Loucy (cell line): ENCODE measurements at regions not wholly inside any gene's neighbourhood (a gene's known extent, or its start where the extent isn't known, plus 50 kb on each side); places are given as distances from the start of the nearest gene placed in this dataset.

Experiments used
- CTCF ChIP-seq: fragments of 200-600 bp; sonication (generic); conservative IDR thresholded peaks from 2 replicates; pipeline ENCODE4 v1.5.1; 2014; ENCODE audit warnings: mild to moderate bottlenecking, antibody characterized with exemption, low read length
- EZH2phosphoT487 ChIP-seq: fragments of 200-600 bp; IDR thresholded peaks from 2 replicates; pipeline ENCODE4 v1.6.1; 2018; ENCODE audit warnings: antibody characterized with exemption, mild to moderate bottlenecking, moderate library complexity, borderline replicate concordance

- TF ChIP-seq CTCF (no peak), EZH2phosphoT487 (no peak)
These were observed 771.1 kb downstream of the GATA3 start for GRCh38 chr10:8825611-8826010.
